Neural cell (in vitro differentiated cells): ENCODE measurements at regions not wholly inside any gene's neighbourhood (a gene's known extent, or its start where the extent isn't known, plus 50 kb on each side); places are given as distances from the start of the nearest gene placed in this dataset.

Experiments used
- H2AFZ ChIP-seq: fragments of 200-600, 300-800 bp; sonication (generic), shearing (Covaris generic); 2 replicates; pipeline ENCODE4 v1.6.0; 2014; ENCODE audit warnings: low read depth, mild to moderate bottlenecking, antibody characterized with exemption, low read length, moderate library complexity
- H3F3A ChIP-seq: fragments of 200-600 bp; shearing (Covaris generic); 2 replicates; pipeline ENCODE4 v1.6.1; 2016; ENCODE audit warnings: mild to moderate bottlenecking, moderate library complexity, mixed read lengths, antibody characterized with exemption, low read length; ENCODE audit not compliant: insufficient read depth, poor library complexity, severe bottlenecking
- H3K27ac ChIP-seq: fragments of 200-600, 300-800 bp; sonication (generic), shearing (Covaris generic); 2 replicates; pipeline ENCODE4 v1.5.1; 2014; ENCODE audit warnings: mild to moderate bottlenecking, low read length, moderate library complexity
- H3K27me3 ChIP-seq: fragments of 300-800, 200-600 bp; sonication (generic), shearing (Covaris generic); 2 replicates; pipeline ENCODE4 v1.6.0; 2014; ENCODE audit warnings: mild to moderate bottlenecking, low read depth, low read length, moderate library complexity; ENCODE audit not compliant: insufficient read depth
- H3K36me3 ChIP-seq: fragments of 300-800, 200-600 bp; sonication (generic), shearing (Covaris generic); 2 replicates; pipeline ENCODE4 v1.5.1; 2014; ENCODE audit warnings: mild to moderate bottlenecking, antibody characterized with exemption, low read length, moderate library complexity; ENCODE audit not compliant: insufficient read depth
- H3K4me2 ChIP-seq: fragments of 300-800, 200-600 bp; sonication (generic), shearing (Covaris generic); 2 replicates; pipeline ENCODE4 v1.6.0; 2014; ENCODE audit warnings: mild to moderate bottlenecking, low read length
- H3K4me3 ChIP-seq: fragments of 300-800, 200-600 bp; sonication (generic), shearing (Covaris generic); 2 replicates; pipeline ENCODE4 v1.5.1; 2014; ENCODE audit warnings: mild to moderate bottlenecking, low read length, moderate library complexity
- H3K79me2 ChIP-seq: fragments of 200-600 bp; shearing (Covaris generic); replicated peaks from 2 replicates; pipeline ENCODE4 v1.6.0; 2014; ENCODE audit warnings: mild to moderate bottlenecking, low read length, moderate library complexity; ENCODE audit not compliant: insufficient read depth
- H3K9ac ChIP-seq: fragments of 300-800, 200-600 bp; sonication (generic), shearing (Covaris generic); 2 replicates; pipeline ENCODE4 v1.6.1; 2016; ENCODE audit warnings: mild to moderate bottlenecking, low read length, mixed read lengths
- H3K9me2 ChIP-seq: fragments of 200-600 bp; shearing (Covaris generic); 2 replicates; pipeline ENCODE4 v1.6.1; 2016; ENCODE audit warnings: mild to moderate bottlenecking, low read length, mixed read lengths; ENCODE audit not compliant: insufficient read depth
- H3K9me3 ChIP-seq: fragments of 200-600, 300-800 bp; sonication (generic), shearing (Covaris generic); 2 replicates; pipeline ENCODE4 v1.6.1; 2016; ENCODE audit warnings: mild to moderate bottlenecking, mixed run types, low read length, moderate library complexity, mixed read lengths
- H4K20me1 ChIP-seq: fragments of 200-600 bp; shearing (Covaris generic); 2 replicates; pipeline ENCODE4 v1.6.1; 2016; ENCODE audit warnings: mild to moderate bottlenecking, mixed run types; ENCODE audit not compliant: insufficient read depth
- EZH2 ChIP-seq: fragments of 200-600, 300-800 bp; shearing (Covaris generic), sonication (generic); IDR thresholded peaks from 2 replicates; pipeline ENCODE4 v1.6.1; 2014; ENCODE audit warnings: antibody characterized with exemption, low read length, borderline replicate concordance, mild to moderate bottlenecking; ENCODE audit not compliant: insufficient read depth, poor library complexity, severe bottlenecking
- MXI1 ChIP-seq: fragments of 450-650 bp; conservative IDR thresholded peaks from 2 replicates; pipeline ENCODE4 v1.6.1; 2014; ENCODE audit warnings: antibody characterized with exemption, mild to moderate bottlenecking; ENCODE audit not compliant: poor library complexity, severe bottlenecking
- POLR2AphosphoS5 ChIP-seq: IDR thresholded peaks from 2 replicates; pipeline ENCODE4 v1.6.1; 2012
- RAD21 ChIP-seq: fragments of 450-650 bp; conservative IDR thresholded peaks from 2 replicates; pipeline ENCODE4 v1.6.1; 2014; ENCODE audit warnings: antibody characterized with exemption, mild to moderate bottlenecking, moderate library complexity
- REST ChIP-seq: IDR thresholded peaks from 2 replicates; pipeline ENCODE4 v1.6.1; 2012; ENCODE audit warnings: borderline replicate concordance
- SMC3 ChIP-seq: fragments of 450-650 bp; conservative IDR thresholded peaks from 2 replicates; pipeline ENCODE4 v1.6.1; 2014; ENCODE audit warnings: antibody characterized with exemption, mild to moderate bottlenecking, moderate library complexity; ENCODE audit not compliant: poor library complexity
- TAF1 ChIP-seq: IDR thresholded peaks from 2 replicates; pipeline ENCODE4 v1.6.1; 2012; ENCODE audit warnings: low read depth
- TF ChIP-seq, protein P1 (sequence below): fragments of 450-650 bp; IDR thresholded peaks from 2 replicates; pipeline ENCODE4 v1.5.1; 2014; ENCODE audit warnings: antibody characterized with exemption, mild to moderate bottlenecking, moderate library complexity; ENCODE audit not compliant: poor library complexity, severe bottlenecking

DNA sequence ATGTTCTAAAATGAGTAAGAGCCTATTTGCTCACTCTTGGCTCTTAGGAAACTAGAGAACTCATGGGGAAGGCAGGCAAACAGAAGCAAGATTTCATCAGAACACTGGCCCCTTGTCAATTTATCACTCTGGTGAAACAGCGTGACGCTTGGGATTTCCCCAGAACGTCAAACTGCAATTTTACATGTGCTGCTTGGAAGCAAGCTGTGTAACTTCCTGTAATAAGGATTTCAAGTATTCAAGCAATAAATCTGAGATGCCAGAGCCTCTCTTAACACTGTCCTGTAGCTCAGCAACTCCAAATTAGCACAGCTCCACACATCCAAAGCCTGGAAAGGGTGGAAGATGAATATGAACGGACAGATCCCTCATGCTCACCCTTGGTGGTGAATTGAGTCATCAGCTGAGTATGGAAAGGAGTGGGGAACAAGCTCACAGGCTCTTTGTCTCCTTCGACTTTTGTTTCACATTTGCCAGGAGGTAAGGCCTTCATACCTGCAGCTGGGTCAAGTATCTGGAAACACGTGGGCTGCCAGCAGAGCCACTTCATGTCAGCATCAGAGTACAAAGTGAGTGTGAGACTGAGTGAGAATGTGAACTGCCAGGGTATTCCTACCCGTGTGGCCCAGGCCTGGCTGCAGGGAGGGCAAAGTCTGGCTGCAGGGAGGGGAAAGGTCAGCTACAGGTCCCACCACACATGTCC is 140.4 kb upstream of the NAMPT start:
- no peaks in the 10 kb centered on the region for H3K79me2 ChIP-seq
- H2AFZ ChIP-seq, result no peak overlapping the region
- no peaks in the 10 kb centered on the region for H3K27me3 ChIP-seq
- no peak overlapping the region for H3K4me2 ChIP-seq
- no peaks in the 10 kb centered on the region for H3K36me3 ChIP-seq
- H3F3A ChIP-seq, result no peaks in the 10 kb centered on the region
- no peaks in the 10 kb centered on the region for H3K9me2 ChIP-seq
- no peaks in the 10 kb centered on the region for H4K20me1 ChIP-seq
- no peak overlapping the region for H3K4me3 ChIP-seq
- H3K9ac ChIP-seq, result no peak overlapping the region
- no peaks in the 10 kb centered on the region for H3K9me3 ChIP-seq
- no peak overlapping the region for H3K27ac ChIP-seq
- no peak for TF ChIP-seq MXI1
- no peak for TF ChIP-seq RAD21
- TF ChIP-seq POLR2AphosphoS5, result no peak
- no peak for TF ChIP-seq SMC3
- TF ChIP-seq, protein P1, sequence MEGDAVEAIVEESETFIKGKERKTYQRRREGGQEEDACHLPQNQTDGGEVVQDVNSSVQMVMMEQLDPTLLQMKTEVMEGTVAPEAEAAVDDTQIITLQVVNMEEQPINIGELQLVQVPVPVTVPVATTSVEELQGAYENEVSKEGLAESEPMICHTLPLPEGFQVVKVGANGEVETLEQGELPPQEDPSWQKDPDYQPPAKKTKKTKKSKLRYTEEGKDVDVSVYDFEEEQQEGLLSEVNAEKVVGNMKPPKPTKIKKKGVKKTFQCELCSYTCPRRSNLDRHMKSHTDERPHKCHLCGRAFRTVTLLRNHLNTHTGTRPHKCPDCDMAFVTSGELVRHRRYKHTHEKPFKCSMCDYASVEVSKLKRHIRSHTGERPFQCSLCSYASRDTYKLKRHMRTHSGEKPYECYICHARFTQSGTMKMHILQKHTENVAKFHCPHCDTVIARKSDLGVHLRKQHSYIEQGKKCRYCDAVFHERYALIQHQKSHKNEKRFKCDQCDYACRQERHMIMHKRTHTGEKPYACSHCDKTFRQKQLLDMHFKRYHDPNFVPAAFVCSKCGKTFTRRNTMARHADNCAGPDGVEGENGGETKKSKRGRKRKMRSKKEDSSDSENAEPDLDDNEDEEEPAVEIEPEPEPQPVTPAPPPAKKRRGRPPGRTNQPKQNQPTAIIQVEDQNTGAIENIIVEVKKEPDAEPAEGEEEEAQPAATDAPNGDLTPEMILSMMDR, result no peak
- no peak for TF ChIP-seq TAF1

GRCh38 chr7:106424476-106425016 is 139.8 kb upstream of the NAMPT start:
- Histone ChIP-seq H3K9me2 (no peaks in the 10 kb centered on the region), H2AFZ (no peak overlapping the region), H4K20me1 (no peaks in the 10 kb centered on the region), H3K4me2 (no peak overlapping the region), H3K36me3 (no peaks in the 10 kb centered on the region), H3K9ac (no peak overlapping the region), H3K4me3 (no peak overlapping the region), H3K27ac (no peak overlapping the region), H3K79me2 (no peaks in the 10 kb centered on the region), H3K9me3 (no peaks in the 10 kb centered on the region), H3F3A (no peaks in the 10 kb centered on the region), H3K27me3 (no peaks in the 10 kb centered on the region)
- TF ChIP-seq EZH2 (no peak), REST (no peak), MXI1 (no peak)
- TF ChIP-seq, protein P1, result no peak
